ENCODE measurements at regions not wholly inside any gene's neighbourhood (a gene's known extent, or its start where the extent isn't known, plus 50 kb on each side); places are given as distances from the start of the nearest gene placed in this dataset.
"Not testable (repeated sequence)": the region's sequence is repeated elsewhere in the genome, so short reads cannot be mapped to it uniquely, and the experiment has no call there.

GRCh38 chr14:104230946-104231345, 92.6 kb downstream of the KIF26A start:
- DNase-seq, result no peak

DNA sequence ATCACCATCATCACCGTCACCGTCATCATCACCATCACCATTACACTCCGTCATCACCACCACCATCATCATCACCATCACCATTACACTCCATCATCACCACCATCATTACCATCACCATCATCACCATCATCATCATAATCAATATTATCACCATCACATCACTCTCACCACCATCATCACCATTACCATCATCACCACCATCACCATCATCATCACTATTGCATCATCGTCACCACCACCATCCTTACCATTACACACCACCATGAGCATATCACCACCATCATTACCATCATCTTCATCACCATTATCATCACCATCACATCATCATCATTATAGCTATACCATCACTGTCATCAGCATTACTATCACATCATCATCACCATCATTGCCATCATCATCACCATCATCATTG, 93.7 kb downstream of the KIF26A start:
- no peak for DNase-seq

- DNase-seq, result not testable (repeated sequence)
Measured at GRCh38 chr14:104234007-104234786, 95.8 kb downstream of the KIF26A start.

DNA sequence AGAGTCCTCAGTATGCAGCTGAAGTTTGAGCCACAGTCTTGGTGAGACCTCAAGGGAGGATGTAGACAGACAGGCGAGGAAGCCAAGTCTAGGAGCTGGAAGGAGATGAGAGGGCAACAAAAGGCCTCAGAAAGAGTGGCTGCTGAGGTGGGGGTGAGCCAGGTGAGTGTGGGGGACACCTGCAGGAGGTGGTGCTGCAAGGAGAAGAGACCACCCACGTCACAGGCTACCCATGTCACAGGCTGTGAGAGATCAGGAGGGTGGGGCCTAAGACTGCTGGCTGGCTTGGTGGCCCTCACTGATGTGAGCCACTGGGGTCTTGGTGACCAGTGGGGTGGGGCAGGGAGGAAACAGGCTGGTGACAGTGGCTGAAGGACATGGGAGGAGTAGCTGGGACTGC, 97.3 kb downstream of the KIF26A start:
- no peak for DNase-seq

- no peak for DNase-seq
Measured at GRCh38 chr14:104237651-104238423, 99.5 kb downstream of the KIF26A start.

- DNase-seq, result no peak
Measured at GRCh38 chr14:104238424-104239184, 100.2 kb downstream of the KIF26A start.

DNA sequence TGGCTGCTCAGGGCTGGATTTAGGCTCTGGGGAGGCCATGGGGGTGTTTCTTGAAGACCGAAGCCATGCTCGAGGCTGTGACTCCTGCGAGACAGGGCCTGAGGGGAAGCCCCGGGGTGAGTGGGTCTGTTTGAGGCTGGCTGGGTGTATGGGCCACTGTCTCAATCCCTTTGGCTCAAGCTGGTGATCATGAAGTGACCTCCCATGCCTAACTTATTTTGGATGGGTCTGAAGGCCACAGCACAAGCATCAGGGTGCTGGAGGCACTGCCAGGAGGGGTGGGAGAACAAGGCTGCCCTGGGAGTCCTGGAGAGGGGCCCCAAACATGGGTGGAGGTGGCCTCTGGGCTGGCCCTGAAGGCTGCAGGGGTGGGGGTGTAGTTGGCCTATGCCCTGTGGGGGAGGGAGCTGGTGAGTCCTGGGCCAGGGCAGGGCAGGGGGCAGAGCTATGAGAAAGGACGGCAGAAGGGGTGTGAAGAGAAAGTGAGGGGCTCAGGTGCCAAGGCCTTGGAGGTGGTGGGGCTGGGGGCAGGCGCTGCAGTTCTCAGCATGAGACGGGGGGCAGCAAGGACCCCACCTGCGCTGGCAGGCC, 100.9 kb downstream of the KIF26A start:
- DNase-seq, result no peak

- DNase-seq, result no peak
Measured at GRCh38 chr14:104239861-104240301, 101.5 kb downstream of the KIF26A start.

DNA sequence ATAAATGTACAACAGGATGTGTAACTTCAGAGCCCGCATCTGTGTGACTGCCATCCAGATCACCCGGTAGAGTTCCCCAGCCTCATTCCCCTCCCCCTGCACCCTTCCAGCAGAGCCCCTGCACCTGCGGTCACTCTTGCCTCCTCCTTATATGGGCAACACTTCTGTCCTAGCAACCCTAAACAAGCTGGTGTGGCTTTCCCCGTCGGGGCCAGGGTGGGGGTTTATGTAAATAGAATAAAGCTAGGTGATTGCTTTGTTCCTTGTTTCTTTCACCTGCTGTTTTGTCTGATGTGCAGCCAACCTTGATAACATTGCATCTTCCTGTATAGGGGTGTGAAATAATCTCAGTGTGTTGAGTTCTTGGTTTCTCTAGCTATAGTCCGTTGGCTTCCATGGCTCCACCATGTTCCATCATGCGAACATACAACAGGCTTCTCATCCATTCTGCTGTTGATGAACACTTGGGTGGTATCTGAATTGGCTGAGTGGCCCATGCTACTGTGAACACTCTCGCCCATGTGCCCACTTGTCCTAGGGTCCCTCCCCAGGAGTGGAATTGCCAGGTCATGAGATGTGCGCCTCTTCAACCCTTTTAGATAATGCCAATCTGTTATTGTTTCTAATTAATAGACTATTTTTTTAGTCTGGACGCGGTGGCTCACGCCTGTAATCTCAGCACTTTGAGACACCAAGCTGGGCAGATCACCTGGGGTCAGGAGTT, 102.2 kb downstream of the KIF26A start:
- no peak for DNase-seq

DNA sequence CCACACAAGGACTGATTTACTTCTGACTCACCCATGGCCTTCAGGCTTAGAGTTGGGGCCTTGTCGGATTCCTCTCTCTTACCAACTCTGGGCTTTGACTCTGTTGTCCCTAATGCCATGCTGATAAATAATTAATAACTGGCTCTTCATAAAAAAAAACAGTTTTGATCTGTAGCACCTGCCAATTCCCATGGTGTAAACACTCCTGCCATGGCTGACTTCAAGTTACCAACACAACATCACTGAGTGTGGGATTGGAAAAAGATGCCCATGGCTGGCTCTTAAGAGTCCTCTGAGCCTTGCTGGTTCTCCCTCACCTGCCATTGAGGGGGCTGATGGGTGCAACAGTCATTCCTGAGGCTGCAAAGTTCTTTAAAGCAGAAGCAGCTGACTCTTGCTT, 104.8 kb downstream of the KIF26A start:
- no peak for DNase-seq

GRCh38 chr14:104244221-104245011, 106.0 kb downstream of the KIF26A start:
- DNase-seq, result no peak

GRCh38 chr14:104245075-104245474, 106.7 kb downstream of the KIF26A start:
- no peak for DNase-seq

DNA sequence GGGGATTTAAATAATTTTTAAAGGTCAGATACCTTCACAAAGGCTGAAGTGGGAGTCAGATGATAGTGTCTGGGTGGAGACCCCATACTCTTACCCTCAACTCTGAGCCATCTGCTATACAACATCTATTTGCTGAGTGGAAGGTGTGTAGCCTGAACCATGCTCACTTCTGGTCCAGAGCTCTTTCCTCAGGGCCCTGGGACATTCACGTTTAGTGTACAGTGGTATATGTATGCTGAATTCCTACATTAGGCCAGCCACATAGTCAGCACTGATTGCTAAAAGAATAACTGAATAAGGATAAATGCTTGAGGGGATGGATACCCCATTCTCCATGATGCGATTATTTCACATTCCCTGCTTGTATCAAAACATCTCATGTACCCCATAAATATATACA, 107.3 kb downstream of the KIF26A start:
- no peak for DNase-seq

DNA sequence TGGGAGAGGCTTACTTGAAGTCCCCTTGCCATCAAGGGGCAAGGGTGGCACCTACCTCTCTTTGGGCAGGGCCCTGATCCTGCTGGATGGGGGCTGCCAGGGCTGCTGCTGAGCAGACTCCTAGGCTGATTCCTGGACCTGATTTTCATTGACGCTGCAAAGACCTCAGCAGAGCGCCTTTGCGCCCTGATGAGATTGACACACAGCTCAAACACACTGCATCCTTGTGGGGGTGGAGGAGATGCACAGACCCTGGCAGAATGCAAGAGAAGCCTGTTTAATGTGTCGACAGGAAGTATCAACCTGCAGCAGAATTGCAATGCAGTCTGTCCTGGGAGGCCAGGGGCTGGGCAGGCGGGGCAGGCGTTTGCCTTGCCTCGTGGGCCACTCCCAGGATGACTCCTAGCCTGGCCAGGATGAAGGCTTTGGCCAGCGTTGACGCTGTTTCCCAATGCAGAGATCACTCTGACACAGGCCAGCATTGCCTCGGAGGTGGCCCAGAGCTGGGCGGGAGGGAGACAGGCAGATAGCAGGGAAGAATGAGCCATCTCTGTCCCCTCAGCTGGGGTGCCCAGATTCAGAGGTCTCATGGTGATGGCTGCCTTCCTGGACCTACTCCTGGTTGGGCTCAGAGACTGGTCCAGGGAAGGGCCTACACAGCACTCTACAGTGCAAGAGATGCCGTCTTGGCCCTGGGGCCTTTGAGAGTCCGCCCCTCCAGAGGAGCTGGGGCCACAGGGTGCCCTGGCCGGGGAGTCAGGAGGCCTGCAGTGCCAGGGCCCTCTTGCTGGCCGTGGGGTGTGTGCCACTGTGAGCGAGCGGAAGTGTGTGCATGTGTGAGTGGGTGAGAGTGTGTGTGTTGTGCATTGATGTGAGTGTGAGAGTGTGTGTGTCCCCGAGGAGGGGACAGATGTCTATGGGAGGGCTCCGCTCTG, 108.3 kb downstream of the KIF26A start:
- DNase-seq, result no peak

GRCh38 chr14:104247336-104248202, 109.2 kb downstream of the KIF26A start:
- DNase-seq, result no peak

- no peak for DNase-seq
Measured at GRCh38 chr14:104248203-104249055, 110.0 kb downstream of the KIF26A start.

DNA sequence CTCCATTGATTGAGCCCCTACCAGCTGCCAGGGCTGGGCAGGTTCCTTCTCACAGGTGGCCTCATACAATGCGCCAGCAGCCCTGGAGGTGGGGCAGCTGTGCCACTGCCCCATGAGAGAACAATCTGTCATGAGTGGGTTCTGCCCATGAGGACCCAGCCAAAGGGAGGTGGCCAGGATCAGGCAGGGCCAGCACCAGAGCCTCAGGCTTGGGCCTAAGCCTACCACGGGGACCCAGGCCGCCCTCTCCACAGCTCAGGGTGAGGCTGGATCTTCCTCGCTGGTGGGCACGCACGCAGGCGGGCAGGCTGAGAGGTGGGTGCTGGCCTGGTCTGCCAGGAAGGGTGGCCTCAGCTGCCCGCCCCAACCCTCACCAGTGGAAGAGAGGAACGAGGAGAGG, 110.7 kb downstream of the KIF26A start:
- DNase-seq, result no peak

GRCh38 chr14:104249706-104250105, 111.3 kb downstream of the KIF26A start:
- DNase-seq, result no peak

Data from KG1 (cell line).